ACC112 (cell line): ENCODE measurements at regions not wholly inside any gene's neighbourhood (a gene's known extent, or its start where the extent isn't known, plus 50 kb on each side); places are given as distances from the start of the nearest gene placed in this dataset.

ENCODE experiments used
- H2AFZ ChIP-seq: fragments of 200-600 bp; sonication (generic); one replicate; pipeline ENCODE4 v1.6.0; 2017; ENCODE audit warnings: antibody characterized with exemption, low read length; ENCODE audit not compliant: unreplicated experiment
- H3K27ac ChIP-seq: fragments of 200-600 bp; sonication (generic); 2 replicates; pipeline ENCODE4 v1.5.1; 2014; ENCODE audit warnings: low read depth, mild to moderate bottlenecking, antibody characterized with exemption, low read length, moderate library complexity
- H3K27me3 ChIP-seq: fragments of 200-600 bp; sonication (generic); 2 replicates; pipeline ENCODE4 v1.6.1; 2014; ENCODE audit warnings: mild to moderate bottlenecking, antibody characterized with exemption, low read length, moderate library complexity, mixed read lengths; ENCODE audit not compliant: insufficient read depth
- H3K36me3 ChIP-seq: fragments of 200-600 bp; sonication (generic); 2 replicates; pipeline ENCODE4 v1.6.1; 2016; ENCODE audit warnings: mild to moderate bottlenecking, antibody characterized with exemption, low read length, moderate library complexity, mixed read lengths; ENCODE audit not compliant: insufficient read depth
- H3K4me1 ChIP-seq: fragments of 200-600 bp; sonication (generic); one replicate; pipeline ENCODE4 v1.6.1; 2016; ENCODE audit warnings: low read length, mixed read lengths; ENCODE audit not compliant: insufficient read depth, unreplicated experiment, control insufficient read depth
- H3K4me3 ChIP-seq: fragments of 200-600 bp; sonication (generic); 2 replicates; pipeline ENCODE4 v1.5.1; 2014; ENCODE audit warnings: mild to moderate bottlenecking, low read depth, low read length
- H3K79me2 ChIP-seq: fragments of 200-600 bp; sonication (generic); one replicate; pipeline ENCODE4 v1.6.0; 2016; ENCODE audit warnings: low read length; ENCODE audit not compliant: control insufficient read depth, unreplicated experiment, insufficient read depth

- no peak overlapping the region for H3K4me3 ChIP-seq
- H3K27ac ChIP-seq: no peak overlapping the region
- H3K27me3 ChIP-seq: no peaks in the 10 kb centered on the region
- H3K36me3 ChIP-seq: no peaks in the 10 kb centered on the region
- no peaks in the 10 kb centered on the region for H3K79me2 ChIP-seq
- H2AFZ ChIP-seq: no peak overlapping the region
- H3K4me1 ChIP-seq: no peaks in the 10 kb centered on the region
These were observed 832.9 kb downstream of the OTOL1 start for GRCh38 chr3:162329514-162329913.

GRCh38 chr3:162332344-162332743, 835.7 kb downstream of the OTOL1 start:
- no peaks in the 10 kb centered on the region for H3K4me1 ChIP-seq
- H3K36me3 ChIP-seq: no peaks in the 10 kb centered on the region
- H2AFZ ChIP-seq: no peak overlapping the region
- H3K4me3 ChIP-seq: no peak overlapping the region
- no peaks in the 10 kb centered on the region for H3K79me2 ChIP-seq
- no peaks in the 10 kb centered on the region for H3K27me3 ChIP-seq
- no peak overlapping the region for H3K27ac ChIP-seq

GRCh38 chr3:162334537-162334936, 837.9 kb downstream of the OTOL1 start:
- no peaks in the 10 kb centered on the region for H3K79me2 ChIP-seq
- no peak overlapping the region for H2AFZ ChIP-seq
- no peak overlapping the region for H3K4me3 ChIP-seq
- no peak overlapping the region for H3K27ac ChIP-seq
- no peaks in the 10 kb centered on the region for H3K36me3 ChIP-seq
- no peaks in the 10 kb centered on the region for H3K27me3 ChIP-seq
- no peaks in the 10 kb centered on the region for H3K4me1 ChIP-seq

- Histone ChIP-seq H2AFZ (no peak overlapping the region), H3K27ac (no peak overlapping the region), H3K4me1 (no peaks in the 10 kb centered on the region), H3K27me3 (no peaks in the 10 kb centered on the region), H3K4me3 (no peak overlapping the region), H3K36me3 (no peaks in the 10 kb centered on the region), H3K79me2 (no peaks in the 10 kb centered on the region)
These were observed 841.0 kb downstream of the OTOL1 start for GRCh38 chr3:162337630-162338029.

- no peak overlapping the region for H2AFZ ChIP-seq
- no peaks in the 10 kb centered on the region for H3K36me3 ChIP-seq
- no peaks in the 10 kb centered on the region for H3K4me1 ChIP-seq
- H3K27ac ChIP-seq: no peak overlapping the region
- no peaks in the 10 kb centered on the region for H3K79me2 ChIP-seq
- H3K27me3 ChIP-seq: no peaks in the 10 kb centered on the region
- H3K4me3 ChIP-seq: no peak overlapping the region
These were observed 841.9 kb downstream of the OTOL1 start for GRCh38 chr3:162338514-162338913.

- Histone ChIP-seq H3K4me3 (no peak overlapping the region), H3K27ac (no peak overlapping the region), H3K4me1 (no peaks in the 10 kb centered on the region), H3K79me2 (no peaks in the 10 kb centered on the region), H2AFZ (no peak overlapping the region), H3K36me3 (no peaks in the 10 kb centered on the region), H3K27me3 (no peaks in the 10 kb centered on the region)
These were observed 852.3 kb downstream of the OTOL1 start for GRCh38 chr3:162348912-162349311.

GRCh38 chr3:162353414-162353813, 856.8 kb downstream of the OTOL1 start:
- H3K79me2 ChIP-seq: no peaks in the 10 kb centered on the region
- no peaks in the 10 kb centered on the region for H3K27me3 ChIP-seq
- H2AFZ ChIP-seq: no peak overlapping the region
- H3K4me1 ChIP-seq: no peaks in the 10 kb centered on the region
- H3K27ac ChIP-seq: no peak overlapping the region
- no peak overlapping the region for H3K4me3 ChIP-seq
- no peaks in the 10 kb centered on the region for H3K36me3 ChIP-seq

GRCh38 chr3:162354356-162354755, 857.7 kb downstream of the OTOL1 start:
- H2AFZ ChIP-seq: no peak overlapping the region
- H3K27me3 ChIP-seq: no peaks in the 10 kb centered on the region
- no peaks in the 10 kb centered on the region for H3K79me2 ChIP-seq
- H3K36me3 ChIP-seq: no peaks in the 10 kb centered on the region
- H3K27ac ChIP-seq: no peak overlapping the region
- H3K4me3 ChIP-seq: no peak overlapping the region
- H3K4me1 ChIP-seq: no peaks in the 10 kb centered on the region

GRCh38 chr3:162365066-162365719, 868.6 kb downstream of the OTOL1 start:
- Histone ChIP-seq H2AFZ (no peak overlapping the region), H3K79me2 (no peaks in the 10 kb centered on the region), H3K36me3 (no peaks in the 10 kb centered on the region), H3K4me1 (no peaks in the 10 kb centered on the region), H3K27me3 (no peaks in the 10 kb centered on the region), H3K27ac (no peak overlapping the region), H3K4me3 (no peak overlapping the region)

GRCh38 chr3:162366166-162366766, 869.7 kb downstream of the OTOL1 start:
- H3K27me3 ChIP-seq: no peaks in the 10 kb centered on the region
- no peaks in the 10 kb centered on the region for H3K36me3 ChIP-seq
- no peaks in the 10 kb centered on the region for H3K79me2 ChIP-seq
- H2AFZ ChIP-seq: no peak overlapping the region
- no peak overlapping the region for H3K4me3 ChIP-seq
- H3K4me1 ChIP-seq: no peaks in the 10 kb centered on the region
- no peak overlapping the region for H3K27ac ChIP-seq
